Stimulated activated CD4-positive, alpha-beta T cell treated with anti-CD3 and anti-CD28 coated beads, Interleukin-1b, Interleukin-23, amount 100 ng/mL, for 24 hours (primary cell): ENCODE measurements at regions not wholly inside any gene's neighbourhood (a gene's known extent, or its start where the extent isn't known, plus 50 kb on each side); places are given as distances from the start of the nearest gene placed in this dataset.

Source experiments
- DNase-seq, 4 experiments: peaks; one replicate each; pipeline ENCODE4 v3.0.0-alpha.2; 2020; ENCODE audit warnings: low read depth in 4 of 4, low spot score in 1 of 4

- no peak for DNase-seq
Observed at GRCh38 chr15:37253877-37254276, 153.5 kb upstream of the MEIS2 start.

GRCh38 chr15:37260255-37260654 is 159.9 kb upstream of the MEIS2 start:
- no peak for DNase-seq

- no peak for DNase-seq
Observed at GRCh38 chr15:37261685-37262084, 161.3 kb upstream of the MEIS2 start.

GRCh38 chr15:37262922-37263608 is 162.7 kb upstream of the MEIS2 start:
- DNase-seq: no peak

GRCh38 chr15:37289109-37289765 is 188.9 kb upstream of the MEIS2 start:
- no peak for DNase-seq

GRCh38 chr15:37291920-37292319 is 191.6 kb upstream of the MEIS2 start:
- no peak for DNase-seq

- no peak for DNase-seq
Observed at GRCh38 chr15:37298271-37298670, 197.9 kb upstream of the MEIS2 start.

GRCh38 chr15:37339437-37339836 is 239.1 kb upstream of the MEIS2 start:
- DNase-seq: no peak

- DNase-seq: no peak
Observed at GRCh38 chr15:37339856-37340255, 239.5 kb upstream of the MEIS2 start.

- DNase-seq: no peak
Observed at GRCh38 chr15:37340438-37340837, 240.1 kb upstream of the MEIS2 start.

GRCh38 chr15:37359101-37359892 is 258.9 kb upstream of the MEIS2 start:
- DNase-seq: no peak

GRCh38 chr15:37359893-37360290 is 259.5 kb upstream of the MEIS2 start:
- DNase-seq: no peak

- no peak for DNase-seq
Observed at GRCh38 chr15:37360724-37361123, 260.4 kb upstream of the MEIS2 start.

- no peak for DNase-seq
Observed at GRCh38 chr15:37361621-37362020, 261.3 kb upstream of the MEIS2 start.

GRCh38 chr15:37362414-37362813 is 262.1 kb upstream of the MEIS2 start:
- no peak for DNase-seq

GRCh38 chr15:37368961-37369360 is 268.6 kb upstream of the MEIS2 start:
- DNase-seq: no peak

- no peak for DNase-seq
Observed at GRCh38 chr15:37370941-37371340, 270.6 kb upstream of the MEIS2 start.

- DNase-seq: no peak
Observed at GRCh38 chr15:37372064-37372463, 271.7 kb upstream of the MEIS2 start.

- no peak for DNase-seq
Observed at GRCh38 chr15:37375519-37375918, 275.2 kb upstream of the MEIS2 start.

- no peak for DNase-seq
Observed at GRCh38 chr15:37377428-37377827, 277.1 kb upstream of the MEIS2 start.

GRCh38 chr15:37394402-37395099 is 294.2 kb upstream of the MEIS2 start:
- no peak for DNase-seq

GRCh38 chr15:37395100-37395468 is 294.7 kb upstream of the MEIS2 start:
- no peak for DNase-seq
